ENCODE measurements at regions not wholly inside any gene's neighbourhood (a gene's known extent, or its start where the extent isn't known, plus 50 kb on each side); places are given as distances from the start of the nearest gene placed in this dataset.

- 50% methylated on average over 1 of the region's 1 CpG for WGBS (ENCODE audit: insufficient coverage, low coverage, low lambda C conversion rate, missing lambda C conversion rate)
- no peaks in the 10 kb centered on the region for H3K4me1 ChIP-seq
- intact Hi-C loops (cut with DNase I) = no loop called here
Measured at GRCh38 chr6:94215552-94215951, 796.2 kb upstream of the EPHA7 start.

GRCh38 chr6:94213226-94213625 lies 793.9 kb upstream of the EPHA7 start:
- intact Hi-C loops (cut with DNase I) = no loop called here
- Histone ChIP-seq H3K27me3 (no peaks in the 10 kb centered on the region), H3K4me1 (no peaks in the 10 kb centered on the region), H3K4me3 (no peak overlapping the region), H3K9me3 (no peaks in the 10 kb centered on the region), H3K36me3 (no peaks in the 10 kb centered on the region), H3K27ac (no peak overlapping the region)
- WGBS (ENCODE audit: insufficient coverage, low coverage, low lambda C conversion rate, missing lambda C conversion rate) = 8% methylated on average over 2 of the region's 2 CpGs
- no peak for ATAC-seq
- no peak for DNase-seq
- TF ChIP-seq CTCF (IDR thresholded peaks at IDR 0.05) (no peak), POLR2A (IDR thresholded peaks at IDR 0.05) (no peak)

More at GRCh38 chr6:94215552-94215951, 796.2 kb upstream of the EPHA7 start:
- DNase-seq (no peak), ATAC-seq (no peak)
- Histone ChIP-seq H3K27me3 (no peaks in the 10 kb centered on the region), H3K27ac (no peak overlapping the region), H3K4me3 (no peak overlapping the region), H3K36me3 (no peaks in the 10 kb centered on the region), H3K9me3 (no peaks in the 10 kb centered on the region)
- TF ChIP-seq CTCF (IDR thresholded peaks at IDR 0.05) = no peak
- TF ChIP-seq POLR2A (IDR thresholded peaks at IDR 0.05) = no peak

GRCh38 chr6:94196891-94197290 lies 777.5 kb upstream of the EPHA7 start:
- Histone ChIP-seq H3K4me1 (no peaks in the 10 kb centered on the region), H3K36me3 (no peaks in the 10 kb centered on the region), H3K27ac (no peak overlapping the region), H3K4me3 (no peak overlapping the region), H3K9me3 (no peaks in the 10 kb centered on the region), H3K27me3 (no peaks in the 10 kb centered on the region)
- DNase-seq (no peak), ATAC-seq (no peak)
- intact Hi-C loops (cut with DNase I) = no loop called here
- TF ChIP-seq POLR2A (IDR thresholded peaks at IDR 0.05) (no peak), CTCF (IDR thresholded peaks at IDR 0.05) (no peak)
- 78% methylated on average over 5 of the region's 5 CpGs for WGBS (ENCODE audit: insufficient coverage, low coverage, low lambda C conversion rate, missing lambda C conversion rate)

- Histone ChIP-seq H3K36me3 (no peaks in the 10 kb centered on the region), H3K27me3 (no peaks in the 10 kb centered on the region), H3K27ac (no peak overlapping the region), H3K9me3 (no peaks in the 10 kb centered on the region), H3K4me3 (no peak overlapping the region), H3K4me1 (no peaks in the 10 kb centered on the region)
- TF ChIP-seq CTCF (IDR thresholded peaks at IDR 0.05) (no peak), POLR2A (IDR thresholded peaks at IDR 0.05) (no peak)
- 63% methylated on average over 2 of the region's 2 CpGs for WGBS (ENCODE audit: insufficient coverage, low coverage, low lambda C conversion rate, missing lambda C conversion rate)
- no peak for DNase-seq
- no peak for ATAC-seq
- intact Hi-C loops (cut with DNase I) = no loop called here
Measured at GRCh38 chr6:94190030-94190429, 770.7 kb upstream of the EPHA7 start.

Data from right lobe of liver (tissue), 6 donors.